A673 (cell line): ENCODE measurements at regions not wholly inside any gene's neighbourhood (a gene's known extent, or its start where the extent isn't known, plus 50 kb on each side); places are given as distances from the start of the nearest gene placed in this dataset.
"Not testable (repeated sequence)": the region's sequence is repeated elsewhere in the genome, so short reads cannot be mapped to it uniquely, and the experiment has no call there.

ENCODE experiments used
- BruUV-seq: library from RNA; stranded (reverse); fragments of 400-500 nt; replicated peaks from 2 replicates; lab custom pipeline; 2021; lab: Mats Ljungman, UMichigan
- CTCF ChIA-PET: fragments of 300-600 bp; sonication (Branson Sonifier 250); formaldehyde crosslinking; loops from one replicate; lab custom pipeline; 2022; ENCODE audit warnings: antibody characterized with exemption; lab: Charles Lee
- POLR2A ChIA-PET: fragments of 300-600 bp; sonication (Branson Sonifier 250); formaldehyde crosslinking; loops from one replicate; lab custom pipeline; 2022; ENCODE audit warnings: antibody characterized with exemption; ENCODE audit not compliant: low non-redundant PET; lab: Charles Lee
- DNase-seq: peaks from one replicate; pipeline ENCODE4 v3.0.0-alpha.2; 2015; ENCODE audit warnings: low spot score
- H3K27ac ChIP-seq: fragments of 200-600 bp; sonication (generic); 2 replicates; pipeline ENCODE4 v1.5.1; 2016; ENCODE audit warnings: mixed run types, low read depth, mild to moderate bottlenecking, mixed read lengths, antibody characterized with exemption, low read length; ENCODE audit not compliant: poor library complexity, severe bottlenecking
- H3K27me3 ChIP-seq: fragments of 200-600 bp; sonication (generic); replicated peaks from 2 replicates; pipeline ENCODE4 v1.6.1; 2017; ENCODE audit warnings: mixed run types, low read depth, mild to moderate bottlenecking, mixed read lengths, antibody characterized with exemption, low read length; ENCODE audit not compliant: insufficient read depth, poor library complexity
- H3K36me3 ChIP-seq: fragments of 200-600 bp; sonication (generic); 2 replicates; pipeline ENCODE4 v1.6.1; 2016; ENCODE audit warnings: mixed run types, mild to moderate bottlenecking, mixed read lengths, antibody characterized with exemption, low read length; ENCODE audit not compliant: insufficient read depth, poor library complexity, severe bottlenecking
- H3K4me1 ChIP-seq: fragments of 200-600 bp; sonication (generic); 2 replicates; pipeline ENCODE4 v1.6.1; 2017; ENCODE audit warnings: mixed run types, mild to moderate bottlenecking, mixed read lengths, antibody characterized with exemption, low read length; ENCODE audit not compliant: insufficient read depth, poor library complexity, severe bottlenecking
- H3K4me3 ChIP-seq: fragments of 200-600 bp; sonication (generic); 2 replicates; pipeline ENCODE4 v1.5.1; 2016; ENCODE audit warnings: low read depth, mixed run types, mild to moderate bottlenecking, mixed read lengths, low read length; ENCODE audit not compliant: poor library complexity, severe bottlenecking
- H3K9me3 ChIP-seq: fragments of 200-600 bp; sonication (generic); 2 replicates; pipeline ENCODE4 v1.6.1; 2016; ENCODE audit warnings: mixed run types, low read depth, mild to moderate bottlenecking, mixed read lengths, antibody characterized with exemption, low read length; ENCODE audit not compliant: poor library complexity, severe bottlenecking
- EZH2 ChIP-seq: fragments of 200-600 bp; sonication (generic); IDR thresholded peaks from 2 replicates; pipeline ENCODE4 v1.6.1; 2017; ENCODE audit warnings: borderline replicate concordance, low read depth, mild to moderate bottlenecking, mixed read lengths, antibody characterized with exemption, low read length; ENCODE audit not compliant: poor library complexity, severe bottlenecking
- intact Hi-C: fragments of 100-400 bp; cut with micrococcal nuclease; formaldehyde crosslinking; loops from one replicate; pipeline ENCODE4 v1.10.0; 2022; ENCODE audit not compliant: unreplicated experiment
- TF ChIP-seq, protein P1 (sequence below): fragments of 300-800, 200-600 bp; sonication (generic); conservative IDR thresholded peaks from 2 replicates; pipeline ENCODE4 v1.5.1; 2017; ENCODE audit warnings: low read depth, mild to moderate bottlenecking, antibody characterized with exemption, low read length, moderate library complexity, mixed read lengths

DNA sequence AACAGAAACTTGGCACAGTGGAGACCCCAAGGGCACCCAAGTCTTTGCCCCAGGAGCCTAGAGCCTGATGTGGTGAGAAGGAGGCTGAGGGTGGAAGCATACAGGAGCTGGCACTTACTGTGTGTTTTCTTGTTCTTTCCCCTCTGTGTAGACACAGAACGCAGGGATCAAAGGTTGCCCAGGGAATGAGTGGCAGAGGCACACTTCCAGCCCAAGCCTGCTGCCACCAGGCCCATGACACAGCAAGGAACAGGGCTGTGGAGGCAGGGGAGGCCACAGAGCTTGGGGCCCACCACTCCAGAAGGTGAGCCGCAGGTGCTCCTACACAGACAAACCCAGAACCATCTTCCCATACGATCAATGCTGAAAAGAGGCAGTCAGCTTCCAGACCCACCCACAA, 73.9 kb upstream of the S1PR3 start:
- no peak overlapping the region for H3K27ac ChIP-seq
- DNase-seq: no peak
- H3K36me3 ChIP-seq: no peaks in the 10 kb centered on the region
- no peak overlapping the region for H3K4me3 ChIP-seq
- BruUV-seq: no TSS peak
- H3K27me3 ChIP-seq: no peaks in the 10 kb centered on the region
- POLR2A ChIA-PET: no interaction called here
- H3K9me3 ChIP-seq: no peaks in the 10 kb centered on the region
- H3K4me1 ChIP-seq: no peaks in the 10 kb centered on the region
- intact Hi-C loops: no loop called here
- TF ChIP-seq EZH2: no peak
- TF ChIP-seq, protein P1, sequence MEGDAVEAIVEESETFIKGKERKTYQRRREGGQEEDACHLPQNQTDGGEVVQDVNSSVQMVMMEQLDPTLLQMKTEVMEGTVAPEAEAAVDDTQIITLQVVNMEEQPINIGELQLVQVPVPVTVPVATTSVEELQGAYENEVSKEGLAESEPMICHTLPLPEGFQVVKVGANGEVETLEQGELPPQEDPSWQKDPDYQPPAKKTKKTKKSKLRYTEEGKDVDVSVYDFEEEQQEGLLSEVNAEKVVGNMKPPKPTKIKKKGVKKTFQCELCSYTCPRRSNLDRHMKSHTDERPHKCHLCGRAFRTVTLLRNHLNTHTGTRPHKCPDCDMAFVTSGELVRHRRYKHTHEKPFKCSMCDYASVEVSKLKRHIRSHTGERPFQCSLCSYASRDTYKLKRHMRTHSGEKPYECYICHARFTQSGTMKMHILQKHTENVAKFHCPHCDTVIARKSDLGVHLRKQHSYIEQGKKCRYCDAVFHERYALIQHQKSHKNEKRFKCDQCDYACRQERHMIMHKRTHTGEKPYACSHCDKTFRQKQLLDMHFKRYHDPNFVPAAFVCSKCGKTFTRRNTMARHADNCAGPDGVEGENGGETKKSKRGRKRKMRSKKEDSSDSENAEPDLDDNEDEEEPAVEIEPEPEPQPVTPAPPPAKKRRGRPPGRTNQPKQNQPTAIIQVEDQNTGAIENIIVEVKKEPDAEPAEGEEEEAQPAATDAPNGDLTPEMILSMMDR: no peak
- CTCF ChIA-PET: no interaction called here

DNA sequence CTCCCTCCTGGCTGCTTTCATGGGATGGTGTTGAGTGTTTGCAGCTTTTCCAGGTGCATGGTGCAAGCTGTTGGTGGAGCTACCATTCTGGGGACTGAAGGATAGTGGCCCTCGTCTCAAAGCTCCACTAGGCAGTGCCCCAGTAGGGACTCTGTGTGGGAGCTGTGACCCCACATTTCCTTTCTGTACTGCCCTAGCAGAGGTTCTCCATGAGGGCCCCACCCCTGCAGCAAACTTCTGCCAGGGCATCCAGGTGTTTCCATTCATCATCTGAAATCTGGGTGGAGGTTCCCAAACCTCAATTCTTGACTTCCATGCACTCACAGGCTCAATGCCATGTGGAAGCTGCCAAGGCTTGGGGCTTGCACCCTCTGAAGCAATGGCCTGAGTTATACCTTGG, 72.7 kb upstream of the S1PR3 start:
- H3K9me3 ChIP-seq, H3K27ac ChIP-seq, H3K27me3 ChIP-seq, BruUV-seq, intact Hi-C loops, H3K36me3 ChIP-seq, CTCF ChIA-PET, DNase-seq, POLR2A ChIA-PET, H3K4me1 ChIP-seq, H3K4me3 ChIP-seq: not testable (repeated sequence)

DNA sequence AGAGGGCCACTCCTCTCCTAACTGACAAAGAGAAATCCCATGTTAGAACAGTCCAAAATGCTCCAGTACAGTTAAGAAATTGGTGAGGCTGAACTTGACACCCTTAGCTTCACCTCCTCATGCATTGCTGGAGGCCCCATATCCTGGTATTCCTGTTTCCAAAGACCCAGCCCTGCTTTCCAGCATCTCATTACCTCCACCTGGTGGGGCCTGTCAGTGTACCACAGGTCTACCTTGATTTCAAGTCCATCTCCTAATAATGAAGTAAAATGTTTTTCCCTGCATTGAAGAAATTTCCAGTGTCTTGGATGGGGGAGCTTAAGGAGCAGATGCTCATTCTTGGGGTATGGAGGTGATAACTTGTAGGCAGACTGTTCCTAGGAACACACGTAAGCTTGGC, 70.6 kb upstream of the S1PR3 start:
- intact Hi-C loops: no loop called here
- Histone ChIP-seq H3K9me3 (no peaks in the 10 kb centered on the region), H3K36me3 (no peaks in the 10 kb centered on the region), H3K4me1 (no peaks in the 10 kb centered on the region), H3K27ac (no peak overlapping the region), H3K4me3 (no peak overlapping the region), H3K27me3 (no peaks in the 10 kb centered on the region)
- ChIA-PET POLR2A (no interaction called here), CTCF (no interaction called here)
- BruUV-seq: no TSS peak
- no peak for DNase-seq
- TF ChIP-seq EZH2: no peak
- TF ChIP-seq, protein P1: no peak

DNA sequence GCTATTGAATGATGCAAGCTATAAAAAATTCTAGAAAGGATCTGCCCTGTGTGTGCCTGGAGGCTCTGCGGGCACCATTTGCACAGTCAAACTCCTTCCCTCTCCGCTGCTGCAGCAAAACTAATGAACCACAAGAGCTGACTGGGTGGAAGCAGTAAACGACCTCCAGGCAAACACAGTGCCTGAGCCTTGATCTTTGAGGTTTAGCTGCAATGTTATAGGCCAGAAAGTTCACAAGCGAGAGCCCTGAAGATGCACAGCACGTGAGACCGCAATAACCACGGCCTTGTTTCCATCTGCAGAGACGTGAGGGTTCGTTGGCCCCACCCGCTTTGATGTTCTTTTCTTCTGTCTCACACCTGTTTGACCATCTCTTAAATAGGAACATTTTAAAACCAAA, 69.2 kb upstream of the S1PR3 start:
- no TSS peak for BruUV-seq
- TF ChIP-seq EZH2: no peak
- TF ChIP-seq, protein P1: no peak
- intact Hi-C loops: no loop called here
- H3K27me3 ChIP-seq: no peaks in the 10 kb centered on the region
- CTCF ChIA-PET: no interaction called here
- DNase-seq: no peak
- no peaks in the 10 kb centered on the region for H3K36me3 ChIP-seq
- H3K4me1 ChIP-seq: no peaks in the 10 kb centered on the region
- POLR2A ChIA-PET: no interaction called here
- H3K27ac ChIP-seq: no peak overlapping the region
- no peak overlapping the region for H3K4me3 ChIP-seq
- no peaks in the 10 kb centered on the region for H3K9me3 ChIP-seq
